GM12878 (cell line): ENCODE measurements at regions not wholly inside any gene's neighbourhood (a gene's known extent, or its start where the extent isn't known, plus 50 kb on each side); places are given as distances from the start of the nearest gene placed in this dataset.

ENCODE experiments used
- CUX1 ChIP-seq: IDR thresholded peaks from 2 replicates; pipeline ENCODE4 v1.6.1; 2012; ENCODE audit warnings: improper control_type of control experiment, low read depth, low read length; ENCODE audit not compliant: insufficient replicate concordance
- EGR1 ChIP-seq, 2 experiments: IDR thresholded peaks; 1 replicate in 1 of 2; 2 replicates in 1 of 2; pipeline ENCODE4 v1.6.1; 2011 to 2012; ENCODE audit warnings: low read depth in 2 of 2, low read length in 2 of 2, borderline replicate concordance in 1 of 2, mild to moderate bottlenecking in 1 of 2, moderate library complexity in 1 of 2
- HCFC1 ChIP-seq: fragments of 150-350 bp; IDR thresholded peaks from 2 replicates; pipeline ENCODE4 v1.6.1; 2014; ENCODE audit warnings: low read length
- HDGF ChIP-seq: fragments of 450-650 bp; IDR thresholded peaks from 2 replicates; pipeline ENCODE4 v1.6.1; 2016; ENCODE audit warnings: antibody characterized with exemption
- RAD51 ChIP-seq: fragments of 450-650 bp; IDR thresholded peaks from 2 replicates; pipeline ENCODE4 v1.6.1; 2016; ENCODE audit warnings: moderate library complexity, mild to moderate bottlenecking, inconsistent platforms
- SUZ12 ChIP-seq: fragments of 200-600 bp; sonication (generic); IDR thresholded peaks from one replicate; pipeline ENCODE4 v1.6.1; 2018; ENCODE audit warnings: antibody characterized with exemption, mild to moderate bottlenecking; ENCODE audit not compliant: unreplicated experiment
- TF ChIP-seq, protein P1 (sequence below): fragments of 450-650 bp; IDR thresholded peaks from 2 replicates; pipeline ENCODE4 v1.6.1; 2017; ENCODE audit warnings: mild to moderate bottlenecking, moderate library complexity

- TF ChIP-seq, protein P1, sequence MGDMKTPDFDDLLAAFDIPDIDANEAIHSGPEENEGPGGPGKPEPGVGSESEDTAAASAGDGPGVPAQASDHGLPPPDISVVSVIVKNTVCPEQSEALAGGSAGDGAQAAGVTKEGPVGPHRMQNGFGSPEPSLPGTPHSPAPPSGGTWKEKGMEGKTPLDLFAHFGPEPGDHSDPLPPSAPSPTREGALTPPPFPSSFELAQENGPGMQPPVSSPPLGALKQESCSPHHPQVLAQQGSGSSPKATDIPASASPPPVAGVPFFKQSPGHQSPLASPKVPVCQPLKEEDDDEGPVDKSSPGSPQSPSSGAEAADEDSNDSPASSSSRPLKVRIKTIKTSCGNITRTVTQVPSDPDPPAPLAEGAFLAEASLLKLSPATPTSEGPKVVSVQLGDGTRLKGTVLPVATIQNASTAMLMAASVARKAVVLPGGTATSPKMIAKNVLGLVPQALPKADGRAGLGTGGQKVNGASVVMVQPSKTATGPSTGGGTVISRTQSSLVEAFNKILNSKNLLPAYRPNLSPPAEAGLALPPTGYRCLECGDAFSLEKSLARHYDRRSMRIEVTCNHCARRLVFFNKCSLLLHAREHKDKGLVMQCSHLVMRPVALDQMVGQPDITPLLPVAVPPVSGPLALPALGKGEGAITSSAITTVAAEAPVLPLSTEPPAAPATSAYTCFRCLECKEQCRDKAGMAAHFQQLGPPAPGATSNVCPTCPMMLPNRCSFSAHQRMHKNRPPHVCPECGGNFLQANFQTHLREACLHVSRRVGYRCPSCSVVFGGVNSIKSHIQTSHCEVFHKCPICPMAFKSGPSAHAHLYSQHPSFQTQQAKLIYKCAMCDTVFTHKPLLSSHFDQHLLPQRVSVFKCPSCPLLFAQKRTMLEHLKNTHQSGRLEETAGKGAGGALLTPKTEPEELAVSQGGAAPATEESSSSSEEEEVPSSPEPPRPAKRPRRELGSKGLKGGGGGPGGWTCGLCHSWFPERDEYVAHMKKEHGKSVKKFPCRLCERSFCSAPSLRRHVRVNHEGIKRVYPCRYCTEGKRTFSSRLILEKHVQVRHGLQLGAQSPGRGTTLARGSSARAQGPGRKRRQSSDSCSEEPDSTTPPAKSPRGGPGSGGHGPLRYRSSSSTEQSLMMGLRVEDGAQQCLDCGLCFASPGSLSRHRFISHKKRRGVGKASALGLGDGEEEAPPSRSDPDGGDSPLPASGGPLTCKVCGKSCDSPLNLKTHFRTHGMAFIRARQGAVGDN, result no peak
- TF ChIP-seq HDGF, result no peak
- TF ChIP-seq RAD51, result no peak
- no peak for TF ChIP-seq CUX1
- TF ChIP-seq EGR1 (IDR thresholded peaks at IDR 0.05; ENCODE audit: borderline replicate concordance in 1 of 2, low read depth in 2 of 2, low read length in 2 of 2), result no peak
- TF ChIP-seq HCFC1, result no peak
- TF ChIP-seq SUZ12, result no peak
Measured at GRCh38 chr11:91860661-91861060, 364.0 kb upstream of the FAT3 start (continued).
